ENCODE measurements at regions not wholly inside any gene's neighbourhood (a gene's known extent, or its start where the extent isn't known, plus 50 kb on each side); places are given as distances from the start of the nearest gene placed in this dataset.
A peak's percentile ranks its signal among the peaks of the same experiment; 100 is the strongest.

GRCh38 chr2:67510745-67511144 lies 113.6 kb downstream of the ETAA1 start:
- H3K4me3 ChIP-seq: peak overlapping the region; percentile 25; the same call in 1 of the 2 replicates
- no peak overlapping the region; the same call in 1 of the 2 replicates for H3K27ac ChIP-seq
- no peak overlapping the region for H3K9ac ChIP-seq (ENCODE audit: insufficient read length)
- no peak for DNase-seq (ENCODE audit: low read depth, low spot score)
- H3K9me3 ChIP-seq (ENCODE audit: low read depth, low read length): no peaks in the 10 kb centered on the region
- no peaks in the 10 kb centered on the region for H3K36me3 ChIP-seq (ENCODE audit: insufficient read depth, low read length)
- no peak for TF ChIP-seq FOXP2 (optimal IDR thresholded peaks at IDR 0.05; ENCODE audit: control extremely low read depth, extremely low read length, insufficient read depth)
- no peak; the same call in 1 of the 2 replicates for TF ChIP-seq POLR2AphosphoS5 (IDR thresholded peaks at IDR 0.05; ENCODE audit: borderline replicate concordance, low read depth, low read length)
- no peak for TF ChIP-seq EZH2 (IDR thresholded peaks at IDR 0.05)

DNA sequence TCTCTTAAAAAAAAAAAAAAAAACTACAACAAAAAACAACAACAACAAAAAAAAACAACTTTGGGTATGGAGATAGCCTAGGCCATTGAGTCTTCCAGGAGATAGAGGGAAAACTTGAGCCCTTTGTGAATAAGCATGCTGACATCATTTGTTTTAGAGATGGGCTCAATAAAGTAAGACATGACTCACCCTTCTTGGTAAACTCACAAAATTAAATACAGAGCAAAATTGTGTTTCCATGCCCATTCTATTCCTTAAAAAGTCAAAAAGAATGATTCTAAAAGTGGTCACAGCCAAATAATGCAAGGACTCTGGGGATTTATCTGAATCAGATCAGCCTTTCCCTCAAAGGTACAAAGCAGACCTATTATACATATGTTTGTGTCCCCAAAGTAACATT lies 117.4 kb downstream of the ETAA1 start:
- H3K36me3 ChIP-seq (ENCODE audit: insufficient read depth, low read length): no peaks in the 10 kb centered on the region
- no peak for TF ChIP-seq POLR2AphosphoS5 (IDR thresholded peaks at IDR 0.05; ENCODE audit: borderline replicate concordance, low read depth, low read length)
- TF ChIP-seq FOXP2 (optimal IDR thresholded peaks at IDR 0.05; ENCODE audit: control extremely low read depth, extremely low read length, insufficient read depth): no peak
- no peak for TF ChIP-seq EZH2 (IDR thresholded peaks at IDR 0.05)
- no peak overlapping the region for H3K4me3 ChIP-seq
- no peaks in the 10 kb centered on the region; the same call in 1 of the 2 replicates for H3K9me3 ChIP-seq (ENCODE audit: low read depth, low read length)
- DNase-seq (ENCODE audit: low read depth, low spot score): no peak
- no peak overlapping the region for H3K9ac ChIP-seq (ENCODE audit: insufficient read length)
- H3K27ac ChIP-seq: no peak overlapping the region

DNA sequence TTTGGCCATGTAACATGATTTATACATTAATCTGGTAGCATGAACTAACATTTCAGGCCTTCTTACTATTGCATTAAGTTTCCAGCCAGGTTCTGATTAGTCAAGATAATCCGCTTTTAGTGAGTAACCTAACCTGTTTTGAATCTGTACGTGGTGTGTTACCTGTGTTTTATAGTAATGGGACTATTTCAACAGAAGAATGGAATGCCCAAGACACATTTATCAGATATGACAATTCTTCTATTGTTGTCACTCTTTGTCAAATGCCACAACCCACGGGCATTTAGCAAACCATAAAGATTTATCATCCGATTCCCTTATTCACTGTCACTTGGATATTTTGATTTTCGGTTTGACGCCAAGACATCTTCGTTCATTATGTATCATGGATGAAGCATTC lies 117.9 kb downstream of the ETAA1 start:
- DNase-seq (ENCODE audit: low read depth, low spot score): no peak
- H3K9ac ChIP-seq (ENCODE audit: insufficient read length): no peak overlapping the region
- no peak overlapping the region for H3K4me3 ChIP-seq
- H3K27ac ChIP-seq: no peak overlapping the region
- no peaks in the 10 kb centered on the region for H3K36me3 ChIP-seq (ENCODE audit: insufficient read depth, low read length)
- H3K9me3 ChIP-seq (ENCODE audit: low read depth, low read length): no peaks in the 10 kb centered on the region; the same call in 1 of the 2 replicates
- TF ChIP-seq POLR2AphosphoS5 (IDR thresholded peaks at IDR 0.05; ENCODE audit: borderline replicate concordance, low read depth, low read length) (no peak), EZH2 (IDR thresholded peaks at IDR 0.05) (no peak), FOXP2 (optimal IDR thresholded peaks at IDR 0.05; ENCODE audit: control extremely low read depth, extremely low read length, insufficient read depth) (no peak)

GRCh38 chr2:67515538-67515937 lies 118.4 kb downstream of the ETAA1 start:
- Histone ChIP-seq H3K36me3 (ENCODE audit: insufficient read depth, low read length) (no peaks in the 10 kb centered on the region), H3K9me3 (ENCODE audit: low read depth, low read length) (no peaks in the 10 kb centered on the region; the same call in 1 of the 2 replicates), H3K9ac (ENCODE audit: insufficient read length) (no peak overlapping the region), H3K27ac (peak overlapping the region; percentile 55; the same call in 1 of the 2 replicates), H3K4me3 (peak overlapping the region; percentile 66)
- no peak for DNase-seq (ENCODE audit: low read depth, low spot score)
- TF ChIP-seq POLR2AphosphoS5 (IDR thresholded peaks at IDR 0.05; ENCODE audit: borderline replicate concordance, low read depth, low read length) (no peak), EZH2 (IDR thresholded peaks at IDR 0.05) (no peak), FOXP2 (optimal IDR thresholded peaks at IDR 0.05; ENCODE audit: control extremely low read depth, extremely low read length, insufficient read depth) (no peak)

DNA sequence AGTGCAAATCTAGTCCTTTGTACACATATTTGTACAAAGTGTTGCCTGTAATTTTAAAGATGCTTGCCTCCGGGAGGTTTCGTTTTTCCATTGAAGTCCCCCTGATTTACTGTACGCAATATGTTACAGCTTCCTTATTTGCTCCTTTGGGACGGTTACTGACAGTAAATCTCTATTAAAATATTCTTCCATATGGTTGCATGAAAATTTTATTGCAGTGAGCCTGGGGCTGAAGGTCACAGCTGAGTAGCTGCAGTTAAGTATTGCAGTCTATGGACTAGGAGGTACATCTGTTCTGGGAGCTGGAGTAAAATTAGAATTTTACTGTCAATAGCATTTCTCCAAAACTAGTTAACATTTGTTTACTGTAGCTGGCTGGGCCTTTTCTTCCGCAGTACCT lies 119.2 kb downstream of the ETAA1 start:
- Histone ChIP-seq H3K4me3 (peak overlapping the region; percentile 66), H3K36me3 (ENCODE audit: insufficient read depth, low read length) (no peaks in the 10 kb centered on the region), H3K9ac (ENCODE audit: insufficient read length) (no peak overlapping the region), H3K27ac (peak overlapping the region; percentile 55; the same call in 1 of the 2 replicates), H3K9me3 (ENCODE audit: low read depth, low read length) (no peaks in the 10 kb centered on the region; the same call in 1 of the 2 replicates)
- TF ChIP-seq POLR2AphosphoS5 (IDR thresholded peaks at IDR 0.05; ENCODE audit: borderline replicate concordance, low read depth, low read length) (no peak; the same call in 1 of the 2 replicates), EZH2 (IDR thresholded peaks at IDR 0.05) (no peak), FOXP2 (optimal IDR thresholded peaks at IDR 0.05; ENCODE audit: control extremely low read depth, extremely low read length, insufficient read depth) (no peak)
- DNase-seq (ENCODE audit: low read depth, low spot score): peak; percentile 66

DNA sequence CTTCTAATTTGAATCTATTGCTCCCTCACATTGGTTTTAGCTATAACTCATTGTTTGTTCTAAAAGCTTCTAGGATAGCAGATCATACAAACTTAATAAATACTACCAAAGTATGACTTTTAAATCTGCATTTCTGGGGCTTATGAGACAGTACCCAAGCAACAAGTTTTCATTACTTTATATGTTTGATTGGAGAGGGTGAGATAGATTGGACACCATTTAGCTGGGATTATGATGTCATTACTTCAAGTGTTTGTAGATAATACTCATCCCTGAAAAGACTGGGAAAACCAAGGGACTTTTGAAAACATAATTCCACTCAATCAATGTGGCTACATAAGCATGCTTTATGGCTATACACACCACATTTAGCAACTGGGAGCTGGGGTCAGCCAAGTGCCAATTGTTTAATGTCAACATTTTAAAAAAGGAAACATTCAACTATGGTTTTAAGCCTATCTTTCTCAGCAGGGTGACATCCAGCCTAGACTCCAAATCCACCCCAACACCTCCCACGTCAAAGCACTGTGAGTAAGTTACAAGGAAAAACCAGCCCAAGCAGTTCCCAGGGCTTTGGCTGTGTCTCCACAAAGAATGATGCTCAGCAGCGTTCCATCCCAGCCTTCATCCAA lies 119.9 kb downstream of the ETAA1 start:
- Histone ChIP-seq H3K9ac (ENCODE audit: insufficient read length) (no peak overlapping the region), H3K27ac (peak overlapping the region; percentile 42; the same call in 1 of the 2 replicates), H3K36me3 (ENCODE audit: insufficient read depth, low read length) (no peaks in the 10 kb centered on the region), H3K4me3 (peak overlapping the region; percentile 66), H3K9me3 (ENCODE audit: low read depth, low read length) (no peaks in the 10 kb centered on the region; the same call in 1 of the 2 replicates)
- DNase-seq (ENCODE audit: low read depth, low spot score): no peak
- no peak for TF ChIP-seq POLR2AphosphoS5 (IDR thresholded peaks at IDR 0.05; ENCODE audit: borderline replicate concordance, low read depth, low read length)
- no peak for TF ChIP-seq FOXP2 (optimal IDR thresholded peaks at IDR 0.05; ENCODE audit: control extremely low read depth, extremely low read length, insufficient read depth)
- TF ChIP-seq EZH2 (IDR thresholded peaks at IDR 0.05): no peak

DNA sequence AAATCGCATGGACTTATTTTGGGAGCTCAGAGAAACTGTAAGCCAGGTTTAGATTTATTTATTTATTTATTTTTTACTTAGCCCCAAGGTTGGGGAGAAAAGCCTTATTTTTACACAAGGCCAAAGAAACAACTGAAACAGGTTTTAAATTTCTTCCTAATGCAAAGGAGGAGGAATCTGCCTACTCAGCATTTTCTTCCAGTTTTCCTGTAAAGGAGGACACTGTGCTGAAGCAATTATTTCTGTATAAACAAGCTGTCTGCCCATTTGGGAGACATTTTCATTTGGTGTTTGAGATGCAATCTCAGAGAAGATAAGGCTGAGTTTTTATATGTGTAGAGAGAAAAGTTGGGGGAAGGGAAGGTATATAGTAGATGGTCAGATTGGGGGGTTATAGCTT lies 125.0 kb downstream of the ETAA1 start:
- Histone ChIP-seq H3K27ac (no peak overlapping the region), H3K9ac (ENCODE audit: insufficient read length) (no peak overlapping the region), H3K4me3 (peak overlapping the region; percentile 15; the same call in 1 of the 2 replicates), H3K9me3 (ENCODE audit: low read depth, low read length) (no peaks in the 10 kb centered on the region; the same call in 1 of the 2 replicates), H3K36me3 (ENCODE audit: insufficient read depth, low read length) (no peaks in the 10 kb centered on the region)
- no peak for DNase-seq (ENCODE audit: low read depth, low spot score)
- TF ChIP-seq POLR2AphosphoS5 (IDR thresholded peaks at IDR 0.05; ENCODE audit: borderline replicate concordance, low read depth, low read length): no peak
- TF ChIP-seq FOXP2 (optimal IDR thresholded peaks at IDR 0.05; ENCODE audit: control extremely low read depth, extremely low read length, insufficient read depth): no peak
- no peak for TF ChIP-seq EZH2 (IDR thresholded peaks at IDR 0.05)

GRCh38 chr2:67524213-67524612 lies 127.1 kb downstream of the ETAA1 start:
- H3K36me3 ChIP-seq (ENCODE audit: insufficient read depth, low read length): no peaks in the 10 kb centered on the region
- no peak overlapping the region for H3K27ac ChIP-seq
- TF ChIP-seq EZH2 (IDR thresholded peaks at IDR 0.05) (no peak), POLR2AphosphoS5 (IDR thresholded peaks at IDR 0.05; ENCODE audit: borderline replicate concordance, low read depth, low read length) (no peak), FOXP2 (optimal IDR thresholded peaks at IDR 0.05; ENCODE audit: control extremely low read depth, extremely low read length, insufficient read depth) (no peak)
- no peak for DNase-seq (ENCODE audit: low read depth, low spot score)
- H3K9me3 ChIP-seq (ENCODE audit: low read depth, low read length): no peaks in the 10 kb centered on the region
- no peak overlapping the region for H3K9ac ChIP-seq (ENCODE audit: insufficient read length)
- no peak overlapping the region for H3K4me3 ChIP-seq

All from SK-N-MC (cell line).